IMR-90 (cell line): ENCODE measurements at regions not wholly inside any gene's neighbourhood (a gene's known extent, or its start where the extent isn't known, plus 50 kb on each side); places are given as distances from the start of the nearest gene placed in this dataset.
"Not testable (repeated sequence)": the region's sequence is repeated elsewhere in the genome, so short reads cannot be mapped to it uniquely, and the experiment has no call there.

Experiments
- ATAC-seq: fragments of 200-7000 bp; cut with Tn5 transposase; 2 replicates; pipeline ENCODE4 v1.9.1; 2020; ENCODE audit warnings: low read depth, mild to moderate bottlenecking, moderate library complexity
- BruUV-seq: library from RNA; stranded (reverse); fragments of 400-500 nt; replicated peaks from 2 replicates; lab custom pipeline; 2021; lab: Mats Ljungman, UMichigan
- CTCF ChIA-PET: fragments of 300-600 bp; formaldehyde crosslinking; extraction: SDS; loops from one replicate; lab custom pipeline; 2021; ENCODE audit warnings: antibody characterized with exemption; lab: Yijun Ruan, JAX
- POLR2A ChIA-PET: fragments of 300-600 bp; sonication (Branson Sonifier 250); formaldehyde crosslinking; loops from one replicate; lab custom pipeline; 2022; ENCODE audit warnings: antibody characterized with exemption; ENCODE audit not compliant: unreplicated experiment; lab: Charles Lee
- DNase-seq: peaks from one replicate; pipeline ENCODE4 v3.0.0; 2013
- H2AFZ ChIP-seq: replicated peaks from 2 replicates; pipeline ENCODE3; 2013; ENCODE audit warnings: low read length, mild to moderate bottlenecking; ENCODE audit not compliant: poor library complexity
- H2AK5ac ChIP-seq: 2 replicates; pipeline ENCODE4 v1.6.1; 2013; ENCODE audit warnings: low read depth, low read length, inconsistent platforms
- H2AK9ac ChIP-seq: replicated peaks from 2 replicates; pipeline ENCODE3; 2013; ENCODE audit warnings: mild to moderate bottlenecking, low read depth, low read length, moderate library complexity; ENCODE audit not compliant: poor library complexity
- H2BK120ac ChIP-seq: 2 replicates; pipeline ENCODE4 v1.6.1; 2013; ENCODE audit warnings: low read depth, low read length, inconsistent platforms
- H2BK15ac ChIP-seq: 3 replicates; pipeline ENCODE4 v1.6.1; 2013; ENCODE audit warnings: low read depth, low read length, inconsistent platforms
- H2BK20ac ChIP-seq: 2 replicates; pipeline ENCODE4 v1.6.1; 2013; ENCODE audit warnings: low read depth, mild to moderate bottlenecking, inconsistent platforms, low read length, moderate library complexity
- H2BK5ac ChIP-seq: 2 replicates; pipeline ENCODE4 v1.6.1; 2013; ENCODE audit warnings: mild to moderate bottlenecking, low read depth, low read length, inconsistent platforms; ENCODE audit not compliant: poor library complexity, severe bottlenecking
- H3K14ac ChIP-seq: replicated peaks from 2 replicates; pipeline ENCODE4 v1.6.1; 2013; ENCODE audit warnings: low read depth, low read length, inconsistent platforms
- H3K18ac ChIP-seq: 2 replicates; pipeline ENCODE4 v1.6.1; 2013; ENCODE audit warnings: low read depth, low read length, control low read depth
- H3K23ac ChIP-seq: 2 replicates; pipeline ENCODE4 v1.6.1; 2013; ENCODE audit warnings: low read depth, low read length, inconsistent platforms
- H3K27ac ChIP-seq: 2 replicates; pipeline ENCODE4 v1.5.1; 2013; ENCODE audit warnings: mild to moderate bottlenecking, control low read depth, low read length; ENCODE audit not compliant: insufficient read depth
- H3K27me3 ChIP-seq: 2 replicates; pipeline ENCODE4 v1.6.1; 2013; ENCODE audit warnings: low read length; ENCODE audit not compliant: control insufficient read depth, insufficient read depth
- H3K36me3 ChIP-seq: 2 replicates; pipeline ENCODE4 v1.6.1; 2013; ENCODE audit warnings: low read length, mixed read lengths; ENCODE audit not compliant: control insufficient read depth, insufficient read depth
- H3K4ac ChIP-seq: 2 replicates; pipeline ENCODE4 v1.6.1; 2013; ENCODE audit warnings: low read depth, low read length, inconsistent platforms
- H3K4me1 ChIP-seq: 2 replicates; pipeline ENCODE4 v1.6.1; 2013; ENCODE audit warnings: low read length, mixed read lengths; ENCODE audit not compliant: control insufficient read depth, insufficient read depth
- H3K4me2 ChIP-seq: 2 replicates; pipeline ENCODE4 v1.6.1; 2013; ENCODE audit warnings: low read depth, mild to moderate bottlenecking, control low read depth, low read length, moderate library complexity
- H3K4me3 ChIP-seq: 2 replicates; pipeline ENCODE4 v1.5.1; 2013; ENCODE audit warnings: low read depth, mild to moderate bottlenecking, control low read depth, low read length, moderate library complexity; ENCODE audit not compliant: insufficient read depth
- H3K56ac ChIP-seq: 2 replicates; pipeline ENCODE4 v1.6.1; 2013; ENCODE audit warnings: low read length, inconsistent platforms; ENCODE audit not compliant: insufficient read depth; ENCODE audit errors: extremely low read depth
- H3K79me1 ChIP-seq, 2 experiments: 2 replicates each; pipeline ENCODE4 v1.6.1; 2013; ENCODE audit warnings: low read length in 2 of 2, inconsistent platforms in 1 of 2, low read depth in 1 of 2
- H3K9ac ChIP-seq: 2 replicates; pipeline ENCODE4 v1.6.1; 2013; ENCODE audit warnings: low read depth, low read length, control low read depth
- H3K9me1 ChIP-seq: 2 replicates; pipeline ENCODE4 v1.6.1; 2013; ENCODE audit warnings: low read length, inconsistent platforms; ENCODE audit not compliant: insufficient read depth
- H3K9me3 ChIP-seq: 2 replicates; pipeline ENCODE4 v1.6.1; 2013; ENCODE audit warnings: low read length; ENCODE audit not compliant: control insufficient read depth, insufficient read depth
- H4K20me1 ChIP-seq: 2 replicates; pipeline ENCODE4 v1.6.1; 2013; ENCODE audit warnings: low read length, inconsistent platforms; ENCODE audit not compliant: insufficient read depth
- H4K5ac ChIP-seq: 2 replicates; pipeline ENCODE4 v1.6.1; 2013; ENCODE audit warnings: mild to moderate bottlenecking, low read depth, low read length, control low read depth
- H4K8ac ChIP-seq, 2 experiments: 2 replicates each; pipeline ENCODE4 v1.6.1; 2013; ENCODE audit warnings: low read depth in 2 of 2, low read length in 2 of 2, control low read depth in 1 of 2, inconsistent platforms in 1 of 2
- H4K91ac ChIP-seq: 2 replicates; pipeline ENCODE4 v1.6.1; 2013; ENCODE audit warnings: low read depth, low read length, inconsistent platforms; ENCODE audit not compliant: insufficient read depth
- WGBS, 2 experiments: methylation state at CpG; one replicate each; pipeline versions ENCODE4 v1.1.5 to v1.1.7; 2013; ENCODE audit warnings: missing lambda C conversion rate in 2 of 2; ENCODE audit not compliant: insufficient read length in 1 of 2; ENCODE audit errors: extremely low coverage in 2 of 2; 5-methylcytosine and 5-hydroxymethylcytosine counted together
- dilution Hi-C: fragments of 300-500 bp; cut with HindIII; formaldehyde crosslinking; loops from one replicate; pipeline ENCODE4 v1.14.3; 2018; ENCODE audit warnings: low sequenced_read_pairs; ENCODE audit not compliant: unreplicated experiment
- in situ Hi-C: fragments of 300-500 bp; cut with MboI; formaldehyde crosslinking; loops from 3 replicates; pipeline ENCODE4 v1.14.3; 2019; ENCODE audit warnings: low sequenced_read_pairs, inconsistent platforms, mixed read lengths
- intact Hi-C: fragments of 100-400 bp; cut with micrococcal nuclease; formaldehyde crosslinking; loops from 2 replicates; pipeline ENCODE4 v1.10.0; 2022

DNA sequence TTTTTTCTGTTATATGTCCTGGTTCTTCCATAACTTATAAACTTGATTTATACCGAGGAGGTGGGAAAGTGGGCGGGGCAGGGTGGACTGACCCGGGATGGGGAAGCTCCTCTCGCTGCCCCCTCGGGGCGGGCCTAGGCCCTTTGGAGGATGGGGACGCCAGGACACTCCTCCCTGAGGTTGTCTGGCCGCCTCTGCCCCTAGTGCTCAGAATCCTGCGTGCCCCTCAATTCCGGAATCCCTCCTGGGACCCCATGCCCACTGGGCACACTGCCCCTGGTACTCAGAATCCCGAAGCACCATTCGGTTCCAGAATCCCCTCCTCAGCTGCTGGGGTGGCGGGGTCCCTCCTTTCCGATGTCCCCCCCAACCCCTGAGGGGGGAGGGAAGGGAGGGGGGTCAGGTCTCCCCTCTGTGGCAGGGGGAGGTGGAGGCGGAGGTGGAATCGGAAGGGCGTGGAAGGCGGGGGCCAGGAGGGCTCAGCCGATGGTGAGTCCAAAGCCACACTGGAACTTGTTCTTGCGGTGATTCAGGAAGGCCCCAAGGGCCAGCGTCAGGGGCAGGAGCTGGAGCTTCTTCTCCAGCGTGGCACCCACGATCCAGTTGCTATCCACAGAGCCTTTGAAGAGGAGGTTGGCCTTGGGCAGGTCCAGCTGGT lies 164.0 kb downstream of the POTEH start:
- dilution Hi-C loops, H4K20me1 ChIP-seq, H3K4ac ChIP-seq, H3K14ac ChIP-seq, CTCF ChIA-PET, intact Hi-C loops, H3K18ac ChIP-seq, ATAC-seq, H3K4me2 ChIP-seq, H3K9me3 ChIP-seq, H3K23ac ChIP-seq, H3K27ac ChIP-seq, POLR2A ChIA-PET, H2BK5ac ChIP-seq, H2AK5ac ChIP-seq, H4K91ac ChIP-seq, H2AK9ac ChIP-seq, BruUV-seq, H3K36me3 ChIP-seq, H3K4me1 ChIP-seq, H2BK120ac ChIP-seq, in situ Hi-C loops, H3K4me3 ChIP-seq, H2BK20ac ChIP-seq, H2BK15ac ChIP-seq, H3K27me3 ChIP-seq, H2AFZ ChIP-seq, DNase-seq, H3K9ac ChIP-seq, H3K56ac ChIP-seq, H3K79me1 ChIP-seq, H3K9me1 ChIP-seq, H4K5ac ChIP-seq, H4K8ac ChIP-seq: not testable (repeated sequence)
- WGBS, 2 experiments = no CpG with 5 or more reads among the region's 23 CpGs

DNA sequence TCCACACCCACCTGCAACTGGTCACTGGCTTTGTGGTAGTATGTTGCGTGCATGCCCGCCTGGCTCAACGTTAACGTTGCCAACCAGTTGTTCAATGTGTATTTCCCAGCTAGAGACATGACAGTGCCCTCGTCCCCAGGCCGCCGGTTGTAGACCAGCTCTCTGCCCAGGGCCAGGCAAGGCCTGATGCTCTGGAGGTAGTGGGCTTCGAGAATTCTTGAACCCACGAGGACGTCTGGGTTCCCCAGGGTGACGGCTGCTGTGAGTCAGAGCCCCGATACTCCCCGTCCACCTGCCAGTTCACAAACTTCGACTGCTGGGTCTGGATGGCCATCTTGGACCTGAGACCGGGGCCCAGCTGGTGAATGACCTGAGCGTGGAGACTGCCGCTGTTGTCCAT lies 164.6 kb downstream of the POTEH start:
- H2BK20ac ChIP-seq, BruUV-seq, H3K9me1 ChIP-seq, DNase-seq, H3K4me1 ChIP-seq, ATAC-seq, H2BK15ac ChIP-seq, H3K27ac ChIP-seq, H3K4me2 ChIP-seq, H3K56ac ChIP-seq, H3K9me3 ChIP-seq, in situ Hi-C loops, H3K36me3 ChIP-seq, H2BK120ac ChIP-seq, H4K5ac ChIP-seq, H4K8ac ChIP-seq, H3K14ac ChIP-seq, H3K18ac ChIP-seq, H3K4ac ChIP-seq, H3K23ac ChIP-seq, dilution Hi-C loops, H2AK9ac ChIP-seq, H2AK5ac ChIP-seq, CTCF ChIA-PET, intact Hi-C loops, H3K9ac ChIP-seq, H3K27me3 ChIP-seq, POLR2A ChIA-PET, H3K4me3 ChIP-seq, H3K79me1 ChIP-seq, H2AFZ ChIP-seq, H4K91ac ChIP-seq, H4K20me1 ChIP-seq, H2BK5ac ChIP-seq: not testable (repeated sequence)
- 76% methylated on average over 5 of the region's 17 CpGs; no CpG with 5 or more reads in 1 of the 2 experiments for WGBS, 2 experiments
